HG03460 (cell line): ENCODE measurements at regions not wholly inside any gene's neighbourhood (a gene's known extent, or its start where the extent isn't known, plus 50 kb on each side); places are given as distances from the start of the nearest gene placed in this dataset.
"Not testable (repeated sequence)": the region's sequence is repeated elsewhere in the genome, so short reads cannot be mapped to it uniquely, and the experiment has no call there.

Experiments used
- ATAC-seq: cut with Tn5 transposase; IDR thresholded peaks from one replicate; pipeline ENCODE4 v1.9.1; 2021; ENCODE audit not compliant: unreplicated experiment

- no peak for ATAC-seq
Measured at GRCh38 chr7:50920031-50920635, 137.4 kb upstream of the GRB10 start.

GRCh38 chr7:50915621-50916020, 132.9 kb upstream of the GRB10 start:
- no peak for ATAC-seq

GRCh38 chr7:50914460-50914859, 131.8 kb upstream of the GRB10 start:
- ATAC-seq: no peak

- ATAC-seq: no peak
Measured at GRCh38 chr7:50908628-50909290, 126.1 kb upstream of the GRB10 start.

- ATAC-seq: not testable (repeated sequence)
Measured at GRCh38 chr7:50898604-50899477, 116.1 kb upstream of the GRB10 start.

- not testable (repeated sequence) for ATAC-seq
Measured at GRCh38 chr7:50887061-50887460, 104.4 kb upstream of the GRB10 start.

GRCh38 chr7:50872437-50872836, 89.7 kb upstream of the GRB10 start:
- ATAC-seq: no peak

GRCh38 chr7:50869108-50869725, 86.5 kb upstream of the GRB10 start:
- no peak for ATAC-seq

- no peak for ATAC-seq
Measured at GRCh38 chr7:50868426-50869100, 85.9 kb upstream of the GRB10 start.

GRCh38 chr7:50867034-50867356, 84.3 kb upstream of the GRB10 start:
- no peak for ATAC-seq

GRCh38 chr7:50866343-50867033, 83.8 kb upstream of the GRB10 start:
- ATAC-seq: no peak

- ATAC-seq: no peak
Measured at GRCh38 chr7:50865450-50865849, 82.8 kb upstream of the GRB10 start.

- ATAC-seq: no peak
Measured at GRCh38 chr7:50864694-50865093, 82.0 kb upstream of the GRB10 start.

GRCh38 chr7:50863053-50863452, 80.4 kb upstream of the GRB10 start:
- no peak for ATAC-seq

- no peak for ATAC-seq
Measured at GRCh38 chr7:50862302-50862701, 79.6 kb upstream of the GRB10 start.

GRCh38 chr7:50860598-50860997, 77.9 kb upstream of the GRB10 start:
- ATAC-seq: no peak

GRCh38 chr7:50860174-50860573, 77.5 kb upstream of the GRB10 start:
- ATAC-seq: no peak

GRCh38 chr7:50858528-50859245, 76.0 kb upstream of the GRB10 start:
- ATAC-seq: no peak

GRCh38 chr7:50857804-50858489, 75.3 kb upstream of the GRB10 start:
- ATAC-seq: no peak
